GM23338 (cell line): ENCODE measurements at regions not wholly inside any gene's neighbourhood (a gene's known extent, or its start where the extent isn't known, plus 50 kb on each side); places are given as distances from the start of the nearest gene placed in this dataset.

Source experiments
- CREB1 ChIP-seq: fragments of 250-450 bp; sonication (Bioruptor Pico); IDR thresholded peaks from 2 replicates; pipeline ENCODE4 v1.5.0; 2020; ENCODE audit warnings: low read depth, mild to moderate bottlenecking, moderate library complexity
- CTCF ChIP-seq, 2 experiments: fragments of 200-600 bp in 1 of 2; sonication (generic) in 1 of 2; conservative IDR thresholded peaks; 2 replicates each; pipeline versions ENCODE4 v1.5.1 to v1.6.1; 2016 to 2017; ENCODE audit warnings: antibody characterized with exemption in 2 of 2, low read depth in 2 of 2, mild to moderate bottlenecking in 2 of 2, moderate library complexity in 1 of 2
- ETS1 ChIP-seq: IDR thresholded peaks from 2 replicates; pipeline ENCODE4 v1.6.1; 2016; ENCODE audit warnings: antibody characterized with exemption
- EZH2 ChIP-seq: fragments of 200-600 bp; sonication (generic); IDR thresholded peaks from one replicate; pipeline ENCODE4 v1.8.0; 2017; ENCODE audit warnings: antibody characterized with exemption, mild to moderate bottlenecking, low read depth; ENCODE audit not compliant: unreplicated experiment
- EZH2phosphoT487 ChIP-seq: fragments of 200-600 bp; sonication (generic); IDR thresholded peaks from one replicate; pipeline ENCODE4 v1.8.1; 2018; ENCODE audit warnings: antibody characterized with exemption; ENCODE audit not compliant: unreplicated experiment
- JUNB ChIP-seq: IDR thresholded peaks from one replicate; pipeline ENCODE4 v1.6.1; 2016; ENCODE audit warnings: antibody characterized with exemption; ENCODE audit not compliant: unreplicated experiment
- NANOG ChIP-seq: IDR thresholded peaks from 2 replicates; pipeline ENCODE4 v1.6.1; 2016; ENCODE audit warnings: antibody characterized with exemption, borderline replicate concordance
- POLR2AphosphoS5 ChIP-seq: IDR thresholded peaks from 2 replicates; pipeline ENCODE4 v1.6.1; 2016; ENCODE audit warnings: antibody characterized with exemption, low read depth
- REST ChIP-seq: IDR thresholded peaks from one replicate; pipeline ENCODE4 v1.6.1; 2018; ENCODE audit warnings: antibody characterized with exemption; ENCODE audit not compliant: unreplicated experiment
- STAT1 ChIP-seq: IDR thresholded peaks from one replicate; pipeline ENCODE4 v1.6.1; 2016; ENCODE audit warnings: antibody characterized with exemption; ENCODE audit not compliant: unreplicated experiment
- ZNF114 ChIP-seq: fragments of 250-450 bp; sonication (Bioruptor Pico); IDR thresholded peaks from 2 replicates; pipeline ENCODE4 v1.5.0; 2020; ENCODE audit warnings: mild to moderate bottlenecking, moderate library complexity
- ZNF331 ChIP-seq: fragments of 250-450 bp; sonication (Bioruptor Pico); IDR thresholded peaks from 2 replicates; pipeline ENCODE4 v1.5.0; 2020; ENCODE audit warnings: low read depth, mild to moderate bottlenecking, moderate library complexity

GRCh38 chr3:162765524-162765923 lies 1268.9 kb downstream of the OTOL1 start:
- no peak for TF ChIP-seq CTCF (conservative IDR thresholded peaks at IDR 0.05; ENCODE audit: low read depth in 2 of 2)
- TF ChIP-seq POLR2AphosphoS5, result no peak
- TF ChIP-seq NANOG, result no peak
- TF ChIP-seq JUNB, result no peak
- TF ChIP-seq CREB1 (CRISPR knock-in tag), result no peak
- TF ChIP-seq REST, result no peak
- TF ChIP-seq EZH2, result no peak
- TF ChIP-seq EZH2phosphoT487, result no peak
- no peak for TF ChIP-seq ZNF114 (CRISPR knock-in tag)
- TF ChIP-seq ETS1, result no peak
- TF ChIP-seq ZNF331 (CRISPR knock-in tag), result no peak
- no peak for TF ChIP-seq STAT1
